ENCODE measurements at regions not wholly inside any gene's neighbourhood (a gene's known extent, or its start where the extent isn't known, plus 50 kb on each side); places are given as distances from the start of the nearest gene placed in this dataset.

GRCh38 chr13:53878861-53879260 is 850.2 kb downstream of the OLFM4 start:
- no peak for DNase-seq (ENCODE audit: low read depth)
- no peak for TF ChIP-seq CTCF (IDR thresholded peaks at IDR 0.05; ENCODE audit: insufficient read depth, low read length, poor library complexity, severe bottlenecking)
- Histone ChIP-seq H3K4me3 (ENCODE audit: low read depth, low read length) (no peak overlapping the region), H3K36me3 (ENCODE audit: control insufficient read depth, insufficient read depth, low read length) (no peaks in the 10 kb centered on the region), H3K27me3 (ENCODE audit: control insufficient read depth, insufficient read depth, low read length) (no peaks in the 10 kb centered on the region)

DNA sequence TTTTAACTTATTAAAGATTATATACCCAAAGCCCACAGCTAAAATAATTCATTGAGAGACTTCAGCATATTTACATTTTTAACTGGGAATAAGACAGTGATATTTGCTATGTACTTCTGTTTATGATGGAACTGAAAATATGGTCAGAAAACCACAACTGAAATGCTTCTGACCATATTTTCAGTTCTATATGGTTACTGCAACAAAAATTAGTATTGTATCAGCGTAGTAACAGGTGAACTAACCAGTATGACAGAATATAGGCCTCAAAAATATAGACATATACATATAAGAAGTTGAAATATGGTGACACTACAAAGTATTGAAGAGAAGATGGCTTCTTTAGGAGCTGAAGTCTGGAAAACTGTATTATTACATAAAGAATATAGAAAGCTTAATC is 857.4 kb downstream of the OLFM4 start:
- no peak for TF ChIP-seq CTCF (IDR thresholded peaks at IDR 0.05; ENCODE audit: insufficient read depth, low read length, poor library complexity, severe bottlenecking)
- no peaks in the 10 kb centered on the region for H3K36me3 ChIP-seq (ENCODE audit: control insufficient read depth, insufficient read depth, low read length)
- no peaks in the 10 kb centered on the region for H3K27me3 ChIP-seq (ENCODE audit: control insufficient read depth, insufficient read depth, low read length)
- DNase-seq (ENCODE audit: low read depth) = no peak
- H3K4me3 ChIP-seq (ENCODE audit: low read depth, low read length) = no peak overlapping the region

- Histone ChIP-seq H3K27me3 (ENCODE audit: control insufficient read depth, insufficient read depth, low read length) (no peaks in the 10 kb centered on the region), H3K36me3 (ENCODE audit: control insufficient read depth, insufficient read depth, low read length) (no peaks in the 10 kb centered on the region), H3K4me3 (ENCODE audit: low read depth, low read length) (no peak overlapping the region)
- TF ChIP-seq CTCF (IDR thresholded peaks at IDR 0.05; ENCODE audit: insufficient read depth, low read length, poor library complexity, severe bottlenecking) = no peak
- no peak for DNase-seq (ENCODE audit: low read depth)
These were observed 862.1 kb downstream of the OLFM4 start for GRCh38 chr13:53890696-53891095.

DNA sequence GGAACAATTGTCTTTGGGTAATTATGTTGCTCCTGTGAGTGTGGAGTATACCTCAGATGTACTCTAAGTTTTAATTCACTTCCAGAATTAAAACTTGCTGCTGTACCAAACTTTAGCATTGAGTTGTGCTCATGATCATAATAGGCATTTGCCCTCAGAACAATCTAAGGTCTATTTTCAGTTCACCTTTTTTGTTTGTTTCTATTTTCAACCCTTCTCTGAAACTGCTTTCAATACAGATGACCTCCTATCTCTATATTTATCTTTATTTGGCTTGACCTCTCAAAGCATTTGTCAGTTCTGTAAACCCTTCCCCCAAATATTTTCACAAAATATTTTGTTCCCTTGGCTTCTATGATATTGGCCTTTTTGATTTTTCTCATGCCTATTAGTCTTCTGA is 873.0 kb downstream of the OLFM4 start:
- Histone ChIP-seq H3K27me3 (ENCODE audit: control insufficient read depth, insufficient read depth, low read length) (no peaks in the 10 kb centered on the region), H3K36me3 (ENCODE audit: control insufficient read depth, insufficient read depth, low read length) (no peaks in the 10 kb centered on the region), H3K4me3 (ENCODE audit: low read depth, low read length) (no peak overlapping the region)
- TF ChIP-seq CTCF (IDR thresholded peaks at IDR 0.05; ENCODE audit: insufficient read depth, low read length, poor library complexity, severe bottlenecking) = no peak
- no peak for DNase-seq (ENCODE audit: low read depth)

GRCh38 chr13:53907891-53908290 is 879.3 kb downstream of the OLFM4 start:
- no peak for TF ChIP-seq CTCF (IDR thresholded peaks at IDR 0.05; ENCODE audit: insufficient read depth, low read length, poor library complexity, severe bottlenecking)
- Histone ChIP-seq H3K36me3 (ENCODE audit: control insufficient read depth, insufficient read depth, low read length) (no peaks in the 10 kb centered on the region), H3K4me3 (ENCODE audit: low read depth, low read length) (no peak overlapping the region), H3K27me3 (ENCODE audit: control insufficient read depth, insufficient read depth, low read length) (no peaks in the 10 kb centered on the region)
- DNase-seq (ENCODE audit: low read depth) = no peak

GRCh38 chr13:53920916-53921315 is 892.3 kb downstream of the OLFM4 start:
- TF ChIP-seq CTCF (IDR thresholded peaks at IDR 0.05; ENCODE audit: insufficient read depth, low read length, poor library complexity, severe bottlenecking) = no peak
- DNase-seq (ENCODE audit: low read depth) = no peak
- no peak overlapping the region for H3K4me3 ChIP-seq (ENCODE audit: low read depth, low read length)

More at GRCh38 chr13:53920916-53921315, 892.3 kb downstream of the OLFM4 start:
- H3K36me3 ChIP-seq (ENCODE audit: control insufficient read depth, insufficient read depth, low read length) = no peaks in the 10 kb centered on the region
- H3K27me3 ChIP-seq (ENCODE audit: control insufficient read depth, insufficient read depth, low read length) = no peaks in the 10 kb centered on the region
